K562 (cell line): ENCODE measurements at regions not wholly inside any gene's neighbourhood (a gene's known extent, or its start where the extent isn't known, plus 50 kb on each side); places are given as distances from the start of the nearest gene placed in this dataset.
A peak's percentile ranks its signal among the peaks of the same experiment; 100 is the strongest.

Experiments used
- BMI1 ChIP-seq: fragments of 150-350 bp; IDR thresholded peaks from 2 replicates; pipeline ENCODE4 v1.6.1; 2014; ENCODE audit warnings: low read length
- E2F1 ChIP-seq: sonication (generic); formaldehyde crosslinking; IDR thresholded peaks from 2 replicates; pipeline ENCODE4 v1.8.1; 2023; ENCODE audit warnings: mild to moderate bottlenecking, missing genetic modification reagents, moderate library complexity
- NCOA1 ChIP-seq: fragments of 450-650 bp; IDR thresholded peaks from 2 replicates; pipeline ENCODE4 v1.6.1; 2016; ENCODE audit warnings: low read depth
- PHB ChIP-seq: fragments of 250-450 bp; sonication (Bioruptor Pico); IDR thresholded peaks from 2 replicates; pipeline ENCODE4 v1.5.0; 2021
- RHOXF2B ChIP-seq: fragments of 250-450 bp; sonication (Bioruptor Pico); conservative IDR thresholded peaks from 2 replicates; pipeline ENCODE4 v1.5.1; 2021
- RNF2 ChIP-seq: sonication (generic); IDR thresholded peaks from 2 replicates; pipeline ENCODE4 v1.6.1; 2016
- SIRT6 ChIP-seq: IDR thresholded peaks from one replicate; pipeline ENCODE4 v1.6.1; 2012; ENCODE audit warnings: low read depth, mild to moderate bottlenecking, control low read depth, inconsistent platforms, low read length, moderate library complexity
- SP2 ChIP-seq: IDR thresholded peaks from 2 replicates; pipeline ENCODE4 v1.6.1; 2011; ENCODE audit warnings: mild to moderate bottlenecking, low read depth, low read length, moderate library complexity; ENCODE audit not compliant: poor library complexity, severe bottlenecking; ENCODE audit errors: extremely low read depth
- SRSF3 ChIP-seq: fragments of 200-400 bp; formaldehyde crosslinking; IDR thresholded peaks from 2 replicates; pipeline ENCODE4 v1.6.1; 2016; ENCODE audit warnings: mild to moderate bottlenecking, low read length, moderate library complexity; ENCODE audit not compliant: insufficient read depth
- XRCC3 ChIP-seq: fragments of 450-650 bp; IDR thresholded peaks from 2 replicates; pipeline ENCODE4 v1.6.1; 2017; ENCODE audit warnings: mild to moderate bottlenecking, moderate library complexity
- ZC3H4 ChIP-seq: sonication (generic); formaldehyde crosslinking; IDR thresholded peaks from 2 replicates; pipeline ENCODE4 v1.9.0; 2021; ENCODE audit warnings: missing genetic modification reagents, borderline replicate concordance
- ZKSCAN8 ChIP-seq: fragments of 200-800 bp; sonication (Bioruptor generic); IDR thresholded peaks from 2 replicates; pipeline ENCODE4 v1.6.1; 2016; ENCODE audit warnings: missing genetic modification characterization, missing compliant biosample characterization
- ZNF347 ChIP-seq: fragments of 450-650 bp; formaldehyde crosslinking; IDR thresholded peaks from 2 replicates; pipeline ENCODE4 v1.4.0; 2020; ENCODE audit warnings: low read depth, mild to moderate bottlenecking, moderate library complexity
- ZNF431 ChIP-seq: sonication (generic); formaldehyde crosslinking; IDR thresholded peaks from 2 replicates; pipeline ENCODE4 v1.8.0; 2022; ENCODE audit warnings: mild to moderate bottlenecking, missing genetic modification reagents
- ZNF707 ChIP-seq: fragments of 250-450 bp; sonication (Bioruptor Pico); conservative IDR thresholded peaks from 2 replicates; pipeline ENCODE4 v1.8.0; 2022; ENCODE audit warnings: inconsistent platforms, mild to moderate bottlenecking, moderate library complexity
- ZNF830 ChIP-seq: fragments of 250-450 bp; sonication (Bioruptor Pico); IDR thresholded peaks from 2 replicates; pipeline ENCODE4 v1.5.0; 2021; ENCODE audit warnings: mild to moderate bottlenecking
- ZZZ3 ChIP-seq: fragments of 450-650 bp; IDR thresholded peaks from 2 replicates; pipeline ENCODE4 v1.6.1; 2016; ENCODE audit warnings: antibody characterized with exemption, mild to moderate bottlenecking, moderate library complexity
- TF ChIP-seq, protein P1 (sequence below): fragments of 250-450 bp; sonication (Bioruptor Pico); IDR thresholded peaks from 2 replicates; pipeline ENCODE4 v1.4.0; 2020
- TF ChIP-seq, protein P2 (sequence below): sonication (generic); formaldehyde crosslinking; IDR thresholded peaks from 2 replicates; pipeline ENCODE4 v1.8.0; 2022; ENCODE audit warnings: mild to moderate bottlenecking, missing genetic modification reagents

GRCh38 chr7:117941138-117941810 lies 68.0 kb upstream of the CTTNBP2 start (continued):
- no peak for TF ChIP-seq ZNF347 (CRISPR knock-in tag)
- peak; percentile 51; the same call in 1 of the 2 replicates for TF ChIP-seq ZKSCAN8 (CRISPR knock-in tag)
- no peak for TF ChIP-seq ZZZ3
- TF ChIP-seq ZNF707 = no peak
- TF ChIP-seq SP2 = no peak
- no peak for TF ChIP-seq RHOXF2B (CRISPR knock-in tag)
- no peak for TF ChIP-seq NCOA1
- TF ChIP-seq, protein P1, sequence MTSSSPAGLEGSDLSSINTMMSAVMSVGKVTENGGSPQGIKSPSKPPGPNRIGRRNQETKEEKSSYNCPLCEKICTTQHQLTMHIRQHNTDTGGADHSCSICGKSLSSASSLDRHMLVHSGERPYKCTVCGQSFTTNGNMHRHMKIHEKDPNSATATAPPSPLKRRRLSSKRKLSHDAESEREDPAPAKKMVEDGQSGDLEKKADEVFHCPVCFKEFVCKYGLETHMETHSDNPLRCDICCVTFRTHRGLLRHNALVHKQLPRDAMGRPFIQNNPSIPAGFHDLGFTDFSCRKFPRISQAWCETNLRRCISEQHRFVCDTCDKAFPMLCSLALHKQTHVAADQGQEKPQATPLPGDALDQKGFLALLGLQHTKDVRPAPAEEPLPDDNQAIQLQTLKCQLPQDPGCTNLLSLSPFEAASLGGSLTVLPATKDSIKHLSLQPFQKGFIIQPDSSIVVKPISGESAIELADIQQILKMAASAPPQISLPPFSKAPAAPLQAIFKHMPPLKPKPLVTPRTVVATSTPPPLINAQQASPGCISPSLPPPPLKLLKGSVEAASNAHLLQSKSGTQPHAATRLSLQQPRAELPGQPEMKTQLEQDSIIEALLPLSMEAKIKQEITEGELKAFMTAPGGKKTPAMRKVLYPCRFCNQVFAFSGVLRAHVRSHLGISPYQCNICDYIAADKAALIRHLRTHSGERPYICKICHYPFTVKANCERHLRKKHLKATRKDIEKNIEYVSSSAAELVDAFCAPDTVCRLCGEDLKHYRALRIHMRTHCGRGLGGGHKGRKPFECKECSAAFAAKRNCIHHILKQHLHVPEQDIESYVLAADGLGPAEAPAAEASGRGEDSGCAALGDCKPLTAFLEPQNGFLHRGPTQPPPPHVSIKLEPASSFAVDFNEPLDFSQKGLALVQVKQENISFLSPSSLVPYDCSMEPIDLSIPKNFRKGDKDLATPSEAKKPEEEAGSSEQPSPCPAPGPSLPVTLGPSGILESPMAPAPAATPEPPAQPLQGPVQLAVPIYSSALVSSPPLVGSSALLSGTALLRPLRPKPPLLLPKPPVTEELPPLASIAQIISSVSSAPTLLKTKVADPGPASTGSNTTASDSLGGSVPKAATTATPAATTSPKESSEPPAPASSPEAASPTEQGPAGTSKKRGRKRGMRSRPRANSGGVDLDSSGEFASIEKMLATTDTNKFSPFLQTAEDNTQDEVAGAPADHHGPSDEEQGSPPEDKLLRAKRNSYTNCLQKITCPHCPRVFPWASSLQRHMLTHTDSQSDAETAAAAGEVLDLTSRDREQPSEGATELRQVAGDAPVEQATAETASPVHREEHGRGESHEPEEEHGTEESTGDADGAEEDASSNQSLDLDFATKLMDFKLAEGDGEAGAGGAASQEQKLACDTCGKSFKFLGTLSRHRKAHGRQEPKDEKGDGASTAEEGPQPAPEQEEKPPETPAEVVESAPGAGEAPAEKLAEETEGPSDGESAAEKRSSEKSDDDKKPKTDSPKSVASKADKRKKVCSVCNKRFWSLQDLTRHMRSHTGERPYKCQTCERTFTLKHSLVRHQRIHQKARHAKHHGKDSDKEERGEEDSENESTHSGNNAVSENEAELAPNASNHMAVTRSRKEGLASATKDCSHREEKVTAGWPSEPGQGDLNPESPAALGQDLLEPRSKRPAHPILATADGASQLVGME (CRISPR knock-in tag) = no peak
- TF ChIP-seq SIRT6 = no peak
- TF ChIP-seq BMI1 = no peak
- TF ChIP-seq ZNF431 (CRISPR knock-in tag) = no peak
- 0 out of 2 replicates have a peak, but pooled peaks have one; percentile 30 for TF ChIP-seq RNF2
- TF ChIP-seq, protein P2, sequence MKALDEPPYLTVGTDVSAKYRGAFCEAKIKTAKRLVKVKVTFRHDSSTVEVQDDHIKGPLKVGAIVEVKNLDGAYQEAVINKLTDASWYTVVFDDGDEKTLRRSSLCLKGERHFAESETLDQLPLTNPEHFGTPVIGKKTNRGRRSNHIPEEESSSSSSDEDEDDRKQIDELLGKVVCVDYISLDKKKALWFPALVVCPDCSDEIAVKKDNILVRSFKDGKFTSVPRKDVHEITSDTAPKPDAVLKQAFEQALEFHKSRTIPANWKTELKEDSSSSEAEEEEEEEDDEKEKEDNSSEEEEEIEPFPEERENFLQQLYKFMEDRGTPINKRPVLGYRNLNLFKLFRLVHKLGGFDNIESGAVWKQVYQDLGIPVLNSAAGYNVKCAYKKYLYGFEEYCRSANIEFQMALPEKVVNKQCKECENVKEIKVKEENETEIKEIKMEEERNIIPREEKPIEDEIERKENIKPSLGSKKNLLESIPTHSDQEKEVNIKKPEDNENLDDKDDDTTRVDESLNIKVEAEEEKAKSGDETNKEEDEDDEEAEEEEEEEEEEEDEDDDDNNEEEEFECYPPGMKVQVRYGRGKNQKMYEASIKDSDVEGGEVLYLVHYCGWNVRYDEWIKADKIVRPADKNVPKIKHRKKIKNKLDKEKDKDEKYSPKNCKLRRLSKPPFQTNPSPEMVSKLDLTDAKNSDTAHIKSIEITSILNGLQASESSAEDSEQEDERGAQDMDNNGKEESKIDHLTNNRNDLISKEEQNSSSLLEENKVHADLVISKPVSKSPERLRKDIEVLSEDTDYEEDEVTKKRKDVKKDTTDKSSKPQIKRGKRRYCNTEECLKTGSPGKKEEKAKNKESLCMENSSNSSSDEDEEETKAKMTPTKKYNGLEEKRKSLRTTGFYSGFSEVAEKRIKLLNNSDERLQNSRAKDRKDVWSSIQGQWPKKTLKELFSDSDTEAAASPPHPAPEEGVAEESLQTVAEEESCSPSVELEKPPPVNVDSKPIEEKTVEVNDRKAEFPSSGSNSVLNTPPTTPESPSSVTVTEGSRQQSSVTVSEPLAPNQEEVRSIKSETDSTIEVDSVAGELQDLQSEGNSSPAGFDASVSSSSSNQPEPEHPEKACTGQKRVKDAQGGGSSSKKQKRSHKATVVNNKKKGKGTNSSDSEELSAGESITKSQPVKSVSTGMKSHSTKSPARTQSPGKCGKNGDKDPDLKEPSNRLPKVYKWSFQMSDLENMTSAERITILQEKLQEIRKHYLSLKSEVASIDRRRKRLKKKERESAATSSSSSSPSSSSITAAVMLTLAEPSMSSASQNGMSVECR = no peak
- TF ChIP-seq ZNF830 (CRISPR knock-in tag) = no peak
- no peak for TF ChIP-seq XRCC3
- no peak for TF ChIP-seq SRSF3
- TF ChIP-seq ZC3H4 (CRISPR knock-in tag) = no peak
- TF ChIP-seq E2F1 (CRISPR knock-in tag) = no peak
- no peak for TF ChIP-seq PHB (CRISPR knock-in tag)
